ENCODE measurements at regions not wholly inside any gene's neighbourhood (a gene's known extent, or its start where the extent isn't known, plus 50 kb on each side); places are given as distances from the start of the nearest gene placed in this dataset.

- no peak overlapping the region for H3K4me2 ChIP-seq (ENCODE audit: low read length)
- no peaks in the 10 kb centered on the region for H3K4me1 ChIP-seq (ENCODE audit: low read length)
- H2AFZ ChIP-seq (ENCODE audit: low read depth, low read length): no peak overlapping the region
- H3K9me3 ChIP-seq (ENCODE audit: insufficient read depth, low read length): no peaks in the 10 kb centered on the region
- no peak for TF ChIP-seq EZH2phosphoT487 (IDR thresholded peaks at IDR 0.05; ENCODE audit: low read depth)
- no peak for TF ChIP-seq CTCF (IDR thresholded peaks at IDR 0.05; ENCODE audit: low read depth, low read length)
- no peaks in the 10 kb centered on the region for H3K27me3 ChIP-seq (ENCODE audit: low read depth, low read length)
- no peaks in the 10 kb centered on the region for H3K36me3 ChIP-seq (replicated peaks; ENCODE audit: low read depth, low read length)
- no peaks in the 10 kb centered on the region for H3K79me2 ChIP-seq (ENCODE audit: low read length)
- H4K20me1 ChIP-seq (ENCODE audit: insufficient read depth, low read length): no peaks in the 10 kb centered on the region
- H3K27ac ChIP-seq (ENCODE audit: low read length): no peak overlapping the region
- H3K9ac ChIP-seq (ENCODE audit: low read length): no peak overlapping the region
- H3K4me3 ChIP-seq (ENCODE audit: low read length): no peak overlapping the region
Measured at GRCh38 chr2:222146488-222146887, 152.3 kb downstream of the PAX3 start.

DNA sequence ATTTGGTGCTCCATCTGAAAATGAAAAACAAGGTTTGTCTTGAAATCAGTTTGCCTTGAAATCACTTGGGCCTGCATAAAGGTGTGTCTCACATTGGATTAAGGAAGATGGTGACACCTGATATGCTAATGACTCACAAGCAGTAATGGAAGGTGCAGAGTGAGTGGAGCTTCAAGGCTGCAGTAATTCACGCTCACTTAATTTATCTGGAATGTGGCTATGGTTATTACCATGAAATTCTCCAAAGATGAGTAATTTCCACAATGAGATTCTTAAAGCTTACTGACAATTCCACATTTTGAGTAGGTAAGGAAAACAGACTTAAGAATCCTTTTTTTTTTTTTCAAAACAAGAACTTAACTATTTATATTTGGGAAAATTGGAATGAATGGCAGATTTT is 156.8 kb downstream of the PAX3 start:
- H2AFZ ChIP-seq (ENCODE audit: low read depth, low read length): no peak overlapping the region
- H3K9ac ChIP-seq (ENCODE audit: low read length): no peak overlapping the region
- no peak overlapping the region for H3K4me2 ChIP-seq (ENCODE audit: low read length)
- no peak overlapping the region for H3K4me3 ChIP-seq (ENCODE audit: low read length)
- H3K36me3 ChIP-seq (replicated peaks; ENCODE audit: low read depth, low read length): no peaks in the 10 kb centered on the region
- no peaks in the 10 kb centered on the region for H4K20me1 ChIP-seq (ENCODE audit: insufficient read depth, low read length)
- H3K4me1 ChIP-seq (ENCODE audit: low read length): no peaks in the 10 kb centered on the region
- H3K9me3 ChIP-seq (ENCODE audit: insufficient read depth, low read length): no peaks in the 10 kb centered on the region
- TF ChIP-seq EZH2phosphoT487 (IDR thresholded peaks at IDR 0.05; ENCODE audit: low read depth) (no peak), CTCF (IDR thresholded peaks at IDR 0.05; ENCODE audit: low read depth, low read length) (no peak)
- no peaks in the 10 kb centered on the region for H3K27me3 ChIP-seq (ENCODE audit: low read depth, low read length)
- no peak overlapping the region for H3K27ac ChIP-seq (ENCODE audit: low read length)
- no peaks in the 10 kb centered on the region for H3K79me2 ChIP-seq (ENCODE audit: low read length)

DNA sequence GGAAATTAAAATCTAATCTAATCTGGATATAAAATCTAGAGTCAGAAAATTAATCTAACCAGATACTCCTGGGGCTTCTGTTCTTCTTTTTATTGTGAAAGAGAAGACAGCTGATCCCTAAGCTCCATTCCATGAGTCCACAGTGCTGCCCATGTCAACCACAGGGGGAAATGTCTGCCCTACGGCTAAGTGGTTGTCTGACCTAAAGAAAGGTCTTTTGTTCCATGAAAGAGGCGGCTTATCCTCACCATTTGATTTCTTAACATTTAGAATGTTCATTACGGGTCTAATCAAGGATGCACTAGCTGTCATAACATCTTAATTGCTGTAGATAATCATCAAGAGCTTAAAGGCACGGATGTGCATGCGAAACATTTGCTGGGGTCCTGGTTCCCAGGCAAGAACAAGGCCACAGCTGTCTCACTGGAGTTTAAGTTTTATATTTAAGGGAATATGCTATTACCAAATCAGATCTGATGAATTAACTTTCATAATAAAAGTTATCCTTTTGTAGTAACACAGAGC is 162.6 kb downstream of the PAX3 start:
- H4K20me1 ChIP-seq (ENCODE audit: insufficient read depth, low read length): no peaks in the 10 kb centered on the region
- no peaks in the 10 kb centered on the region for H3K4me1 ChIP-seq (ENCODE audit: low read length)
- H3K27me3 ChIP-seq (ENCODE audit: low read depth, low read length): no peaks in the 10 kb centered on the region
- no peaks in the 10 kb centered on the region for H3K36me3 ChIP-seq (replicated peaks; ENCODE audit: low read depth, low read length)
- no peaks in the 10 kb centered on the region for H3K9me3 ChIP-seq (ENCODE audit: insufficient read depth, low read length)
- H3K4me2 ChIP-seq (ENCODE audit: low read length): no peak overlapping the region
- no peaks in the 10 kb centered on the region for H3K79me2 ChIP-seq (ENCODE audit: low read length)
- TF ChIP-seq EZH2phosphoT487 (IDR thresholded peaks at IDR 0.05; ENCODE audit: low read depth) (no peak), CTCF (IDR thresholded peaks at IDR 0.05; ENCODE audit: low read depth, low read length) (no peak)
- H3K27ac ChIP-seq (ENCODE audit: low read length): no peak overlapping the region
- H2AFZ ChIP-seq (ENCODE audit: low read depth, low read length): no peak overlapping the region
- no peak overlapping the region for H3K9ac ChIP-seq (ENCODE audit: low read length)
- no peak overlapping the region for H3K4me3 ChIP-seq (ENCODE audit: low read length)

DNA sequence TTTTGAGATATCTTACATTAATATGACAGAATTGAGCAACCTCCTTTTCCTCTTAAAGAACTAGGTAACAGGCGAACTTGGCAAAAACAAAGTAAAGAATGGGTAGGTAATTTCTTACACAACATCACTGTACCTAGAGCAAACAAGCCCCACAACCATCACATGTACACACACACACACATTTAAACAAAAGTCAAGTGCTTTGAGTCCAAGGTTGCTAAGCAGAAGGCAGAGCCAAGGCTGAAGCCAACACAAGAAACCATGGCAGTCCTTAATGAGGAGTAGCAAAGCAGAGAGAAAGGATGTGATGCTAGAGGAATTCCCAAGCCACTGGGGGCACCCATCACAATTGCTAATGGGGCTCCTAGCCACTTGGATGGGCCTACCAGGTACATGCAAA is 164.1 kb downstream of the PAX3 start:
- Histone ChIP-seq H3K9me3 (ENCODE audit: insufficient read depth, low read length) (no peaks in the 10 kb centered on the region), H4K20me1 (ENCODE audit: insufficient read depth, low read length) (no peaks in the 10 kb centered on the region), H3K79me2 (ENCODE audit: low read length) (no peaks in the 10 kb centered on the region), H3K36me3 (replicated peaks; ENCODE audit: low read depth, low read length) (no peaks in the 10 kb centered on the region), H3K9ac (ENCODE audit: low read length) (no peak overlapping the region), H3K4me1 (ENCODE audit: low read length) (no peaks in the 10 kb centered on the region), H2AFZ (ENCODE audit: low read depth, low read length) (no peak overlapping the region), H3K27ac (ENCODE audit: low read length) (no peak overlapping the region), H3K27me3 (ENCODE audit: low read depth, low read length) (no peaks in the 10 kb centered on the region), H3K4me2 (ENCODE audit: low read length) (no peak overlapping the region), H3K4me3 (ENCODE audit: low read length) (no peak overlapping the region)
- no peak for TF ChIP-seq EZH2phosphoT487 (IDR thresholded peaks at IDR 0.05; ENCODE audit: low read depth)
- TF ChIP-seq CTCF (IDR thresholded peaks at IDR 0.05; ENCODE audit: low read depth, low read length): no peak
